ENCODE measurements at regions not wholly inside any gene's neighbourhood (a gene's known extent, or its start where the extent isn't known, plus 50 kb on each side); places are given as distances from the start of the nearest gene placed in this dataset.

DNA sequence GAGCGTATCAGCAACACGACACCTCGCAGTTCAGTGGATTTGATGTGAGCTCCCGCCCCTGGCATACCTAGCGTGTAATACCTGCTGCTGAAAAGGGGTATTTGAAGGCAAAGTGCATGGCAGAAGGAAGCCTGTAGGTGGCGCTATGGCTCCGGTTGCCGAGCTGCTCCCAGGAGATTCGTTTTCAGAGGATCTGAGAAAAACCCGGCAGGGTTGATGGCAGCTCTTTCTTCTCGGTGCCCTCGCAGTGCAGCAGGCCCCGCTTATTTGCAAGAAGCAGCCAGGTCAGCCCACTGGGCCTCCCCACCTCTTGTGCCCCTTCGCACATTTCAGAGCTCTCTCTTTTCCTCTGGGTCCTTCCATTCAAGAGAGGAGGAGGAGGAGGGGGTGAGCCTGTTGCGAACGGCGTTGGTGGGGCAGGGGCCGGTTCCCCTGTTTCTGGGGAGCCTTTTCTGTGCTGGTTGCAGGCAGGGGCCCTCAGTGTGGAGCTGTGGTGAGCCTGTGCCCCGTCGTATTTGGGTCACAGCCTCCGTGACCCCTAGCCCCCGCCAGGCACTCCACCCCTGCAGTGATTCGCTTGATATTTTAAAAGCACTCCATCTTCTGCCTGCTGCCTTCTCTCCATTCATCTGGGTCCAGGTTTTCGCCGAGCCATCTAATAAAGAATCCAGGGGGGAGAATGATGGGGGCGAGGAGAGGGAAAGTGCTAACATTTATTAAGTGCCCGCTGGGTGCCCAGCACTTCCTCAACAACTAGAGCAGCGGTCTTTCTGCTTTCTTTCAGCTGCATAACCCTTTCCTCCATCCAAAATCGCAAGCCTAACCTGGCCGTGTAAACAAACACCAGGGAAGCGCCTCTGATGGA lies 85.3 kb upstream of the SYT13 start:
- H3K27me3 Mint-ChIP-seq (ENCODE audit: insufficient read depth, unreplicated experiment), result peaks cover 30% of the 10 kb centered on the region
- intact Hi-C loops (cut with micrococcal nuclease; ENCODE audit: unreplicated experiment), result loop anchor here (1.0 kb wide), 2 partner anchors 284 to 401 kb away; no protein-coding TSS in a partner anchor
- TF ChIP-seq, protein P1, sequence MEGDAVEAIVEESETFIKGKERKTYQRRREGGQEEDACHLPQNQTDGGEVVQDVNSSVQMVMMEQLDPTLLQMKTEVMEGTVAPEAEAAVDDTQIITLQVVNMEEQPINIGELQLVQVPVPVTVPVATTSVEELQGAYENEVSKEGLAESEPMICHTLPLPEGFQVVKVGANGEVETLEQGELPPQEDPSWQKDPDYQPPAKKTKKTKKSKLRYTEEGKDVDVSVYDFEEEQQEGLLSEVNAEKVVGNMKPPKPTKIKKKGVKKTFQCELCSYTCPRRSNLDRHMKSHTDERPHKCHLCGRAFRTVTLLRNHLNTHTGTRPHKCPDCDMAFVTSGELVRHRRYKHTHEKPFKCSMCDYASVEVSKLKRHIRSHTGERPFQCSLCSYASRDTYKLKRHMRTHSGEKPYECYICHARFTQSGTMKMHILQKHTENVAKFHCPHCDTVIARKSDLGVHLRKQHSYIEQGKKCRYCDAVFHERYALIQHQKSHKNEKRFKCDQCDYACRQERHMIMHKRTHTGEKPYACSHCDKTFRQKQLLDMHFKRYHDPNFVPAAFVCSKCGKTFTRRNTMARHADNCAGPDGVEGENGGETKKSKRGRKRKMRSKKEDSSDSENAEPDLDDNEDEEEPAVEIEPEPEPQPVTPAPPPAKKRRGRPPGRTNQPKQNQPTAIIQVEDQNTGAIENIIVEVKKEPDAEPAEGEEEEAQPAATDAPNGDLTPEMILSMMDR (IDR thresholded peaks at IDR 0.05; ENCODE audit: insufficient read depth in 1 of 2, low read depth in 1 of 2, low read length in 1 of 2, severe bottlenecking in 1 of 2, unreplicated experiment in 1 of 2), result peak; percentile 92 to 97
- ChIA-PET POLR2A (no interaction called here), CTCF (interaction anchor here (0.5 to 2.5 kb wide), 11 partner anchors 8 to 400 kb away, joined by 3 to 49 read pairs (median 6); no protein-coding TSS in a partner anchor)
- no peak overlapping the region for H3K4me3 Mint-ChIP-seq (ENCODE audit: unreplicated experiment)
- Histone ChIP-seq H3K4me1 (no peaks in the 10 kb centered on the region), H3K36me3 (ENCODE audit: control insufficient read depth, insufficient read depth, low read length) (no peaks in the 10 kb centered on the region), H3K9me3 (no peaks in the 10 kb centered on the region), H3K4me3 (ENCODE audit: low read depth, low read length) (no peak overlapping the region), H3K27me3 (replicated peaks; ENCODE audit: control insufficient read depth, insufficient read depth, low read length) (peaks cover 1% of the 10 kb centered on the region)
- no peaks in the 10 kb centered on the region for H3K36me3 Mint-ChIP-seq (ENCODE audit: insufficient read depth, unreplicated experiment)
- no peak overlapping the region for H3K27ac Mint-ChIP-seq (ENCODE audit: unreplicated experiment)
- no peaks in the 10 kb centered on the region for H3K9me3 Mint-ChIP-seq (ENCODE audit: unreplicated experiment)
- H3K4me1 Mint-ChIP-seq (ENCODE audit: low read depth, unreplicated experiment), result no peaks in the 10 kb centered on the region
- peak; percentile 72 to 79 for DNase-seq
- no TSS peak for BruUV-seq (replicated peaks)

DNA sequence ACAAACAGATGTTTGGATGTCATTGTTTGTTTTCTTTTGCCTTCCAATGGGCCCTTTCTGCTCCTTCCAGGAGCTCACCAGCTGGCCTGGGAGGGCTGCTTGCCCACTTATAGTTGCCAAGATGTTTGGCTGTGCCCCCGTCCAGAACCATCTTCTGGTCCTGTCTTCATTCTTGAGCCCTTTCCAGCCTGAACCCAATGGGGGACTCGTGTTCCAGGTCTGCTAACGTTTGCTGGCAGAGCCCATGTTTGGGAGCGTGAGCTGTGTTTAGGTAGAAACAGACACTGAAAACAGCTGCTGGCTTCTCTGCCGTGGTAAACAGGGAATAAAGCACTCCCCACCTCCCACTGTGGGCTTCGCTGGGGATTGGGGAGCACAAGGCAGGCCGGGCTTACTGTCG lies 83.2 kb upstream of the SYT13 start:
- intact Hi-C loops (cut with micrococcal nuclease; ENCODE audit: unreplicated experiment), result no loop called here
- H3K4me1 ChIP-seq, result no peaks in the 10 kb centered on the region
- Mint-ChIP-seq H3K36me3 (ENCODE audit: insufficient read depth, unreplicated experiment) (no peaks in the 10 kb centered on the region), H3K27me3 (ENCODE audit: insufficient read depth, unreplicated experiment) (peaks cover 23% of the 10 kb centered on the region), H3K9me3 (ENCODE audit: unreplicated experiment) (no peaks in the 10 kb centered on the region), H3K4me3 (ENCODE audit: unreplicated experiment) (no peak overlapping the region), H3K27ac (ENCODE audit: unreplicated experiment) (no peak overlapping the region), H3K4me1 (ENCODE audit: low read depth, unreplicated experiment) (no peaks in the 10 kb centered on the region)
- no peaks in the 10 kb centered on the region for H3K36me3 ChIP-seq (ENCODE audit: control insufficient read depth, insufficient read depth, low read length)
- H3K9me3 ChIP-seq, result no peaks in the 10 kb centered on the region
- POLR2A ChIA-PET, result no interaction called here
- BruUV-seq (replicated peaks), result no TSS peak
- DNase-seq, result peak in 1 of 2 experiments; percentile 14
- no peak overlapping the region for H3K4me3 ChIP-seq (ENCODE audit: low read depth, low read length)
- TF ChIP-seq, protein P1 (IDR thresholded peaks at IDR 0.05; ENCODE audit: insufficient read depth in 1 of 2, low read depth in 1 of 2, low read length in 1 of 2, severe bottlenecking in 1 of 2, unreplicated experiment in 1 of 2), result no peak
- H3K27me3 ChIP-seq (replicated peaks; ENCODE audit: control insufficient read depth, insufficient read depth, low read length), result no peaks in the 10 kb centered on the region; the same call in none of the 2 replicates
- CTCF ChIA-PET, result interaction anchor here (1.4 kb wide), 1 partner anchor 402 kb away, joined by 4 read pairs; no protein-coding TSS in a partner anchor

DNA sequence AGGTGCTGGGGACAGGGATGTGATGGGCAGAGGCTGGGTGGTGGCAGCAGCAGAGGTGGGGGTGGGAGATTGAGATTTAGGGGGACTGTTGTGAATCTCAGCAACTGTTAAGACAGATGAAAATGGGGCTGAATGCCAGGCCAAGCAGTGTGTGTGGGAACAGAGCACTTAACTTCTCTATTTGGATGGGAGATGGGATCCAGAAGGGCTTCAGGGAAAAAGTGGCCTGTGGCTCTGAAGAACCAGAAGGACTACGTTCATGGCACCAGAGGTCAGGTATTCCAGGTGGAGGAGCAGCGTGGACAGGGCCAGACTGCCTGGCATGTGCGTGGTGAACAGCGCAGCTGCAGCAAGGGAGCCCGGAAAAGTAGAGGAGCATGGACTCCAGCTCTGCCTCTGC lies 82.6 kb upstream of the SYT13 start:
- CTCF ChIA-PET, result no interaction called here
- intact Hi-C loops (cut with micrococcal nuclease; ENCODE audit: unreplicated experiment), result no loop called here
- Mint-ChIP-seq H3K36me3 (ENCODE audit: insufficient read depth, unreplicated experiment) (no peaks in the 10 kb centered on the region), H3K27me3 (ENCODE audit: insufficient read depth, unreplicated experiment) (peaks cover 28% of the 10 kb centered on the region), H3K4me3 (ENCODE audit: unreplicated experiment) (no peak overlapping the region), H3K27ac (ENCODE audit: unreplicated experiment) (no peak overlapping the region), H3K4me1 (ENCODE audit: low read depth, unreplicated experiment) (no peaks in the 10 kb centered on the region), H3K9me3 (ENCODE audit: unreplicated experiment) (no peaks in the 10 kb centered on the region)
- no peaks in the 10 kb centered on the region for H3K4me1 ChIP-seq
- H3K27me3 ChIP-seq (replicated peaks; ENCODE audit: control insufficient read depth, insufficient read depth, low read length), result peaks cover 2% of the 10 kb centered on the region
- H3K9me3 ChIP-seq, result no peaks in the 10 kb centered on the region
- H3K4me3 ChIP-seq (ENCODE audit: low read depth, low read length), result no peak overlapping the region
- BruUV-seq (replicated peaks), result no TSS peak
- DNase-seq, result peak in 1 of 2 experiments; percentile 12
- POLR2A ChIA-PET, result no interaction called here
- TF ChIP-seq, protein P1 (IDR thresholded peaks at IDR 0.05; ENCODE audit: insufficient read depth in 1 of 2, low read depth in 1 of 2, low read length in 1 of 2, severe bottlenecking in 1 of 2, unreplicated experiment in 1 of 2), result no peak
- H3K36me3 ChIP-seq (ENCODE audit: control insufficient read depth, insufficient read depth, low read length), result no peaks in the 10 kb centered on the region

Data from Caco-2 (cell line).